Esophagus (tissue), 2 donors: ENCODE measurements at regions not wholly inside any gene's neighbourhood (a gene's known extent, or its start where the extent isn't known, plus 50 kb on each side); places are given as distances from the start of the nearest gene placed in this dataset.

Source experiments
- H3K27ac ChIP-seq, 2 donors: one replicate each; pipeline ENCODE4 v1.5.1; 2013; ENCODE audit warnings: low read depth in 2 of 2, mild to moderate bottlenecking in 2 of 2, inconsistent platforms in 1 of 2, low read length in 1 of 2, moderate library complexity in 1 of 2
- H3K27me3 ChIP-seq, 2 donors: one replicate each; pipeline ENCODE4 v1.6.1; 2013; ENCODE audit warnings: low read length in 2 of 2, control low read depth in 1 of 2, mild to moderate bottlenecking in 1 of 2; ENCODE audit not compliant: insufficient read depth in 2 of 2, control insufficient read depth in 1 of 2
- H3K36me3 ChIP-seq, 2 donors: one replicate each; pipeline ENCODE4 v1.6.1; 2013; ENCODE audit warnings: low read length in 1 of 2; ENCODE audit not compliant: control insufficient read depth in 2 of 2, insufficient read depth in 2 of 2
- H3K4me1 ChIP-seq, 2 donors: one replicate each; pipeline ENCODE4 v1.6.1; 2013; ENCODE audit warnings: low read length in 1 of 2; ENCODE audit not compliant: control insufficient read depth in 2 of 2, insufficient read depth in 2 of 2
- H3K4me3 ChIP-seq, 2 donors: one replicate each; pipeline ENCODE4 v1.5.1; 2013; ENCODE audit warnings: low read length in 2 of 2, mild to moderate bottlenecking in 2 of 2, low read depth in 1 of 2, moderate library complexity in 1 of 2
- H3K9me3 ChIP-seq, 2 donors: one replicate each; pipeline ENCODE4 v1.6.1; 2013; ENCODE audit warnings: mild to moderate bottlenecking in 2 of 2, low read depth in 1 of 2, low read length in 1 of 2, moderate library complexity in 1 of 2; ENCODE audit not compliant: control insufficient read depth in 2 of 2, insufficient read depth in 1 of 2
- WGBS, 2 donors: extraction: QIAGEN DNeasy Blood & Tissue Kit; methylation state at CpG; one replicate each; pipeline ENCODE4 v1.1.7; 2013; 5-methylcytosine and 5-hydroxymethylcytosine counted together
- donor health status: healthy with polysubstance abuse.
- donor health status: Bipolar disorder and iron deficiency.

DNA sequence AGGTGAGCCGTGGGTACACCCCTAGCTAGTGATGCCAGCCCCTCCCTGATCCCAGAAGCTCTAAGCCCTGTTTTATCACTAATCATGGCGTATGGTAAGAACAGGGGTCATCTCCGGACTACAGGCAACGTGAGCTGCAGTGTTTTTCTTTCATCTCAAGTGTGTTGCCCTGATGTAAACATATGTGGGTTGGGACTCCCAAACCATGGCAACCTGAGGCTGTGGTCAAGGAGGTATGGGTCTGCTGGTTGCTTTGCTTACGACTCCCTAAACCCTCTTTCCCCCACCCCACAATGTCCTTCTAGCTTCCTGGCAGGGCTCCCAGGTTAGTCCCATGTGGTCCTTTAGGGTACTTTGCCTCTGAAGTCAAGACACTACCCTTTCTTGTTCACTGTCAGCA, 53.6 kb upstream of the AFF3 start:
- no peaks in the 10 kb centered on the region for H3K9me3 ChIP-seq
- 79 to 87% methylated on average over 5 of the region's 5 CpGs for WGBS, 2 donors
- H3K4me3 ChIP-seq = no peak overlapping the region
- no peaks in the 10 kb centered on the region for H3K27me3 ChIP-seq
- H3K27ac ChIP-seq = no peak overlapping the region
- H3K36me3 ChIP-seq = no peaks in the 10 kb centered on the region
- peaks cover 0 to 6% of the 10 kb centered on the region in 2 donors for H3K4me1 ChIP-seq

DNA sequence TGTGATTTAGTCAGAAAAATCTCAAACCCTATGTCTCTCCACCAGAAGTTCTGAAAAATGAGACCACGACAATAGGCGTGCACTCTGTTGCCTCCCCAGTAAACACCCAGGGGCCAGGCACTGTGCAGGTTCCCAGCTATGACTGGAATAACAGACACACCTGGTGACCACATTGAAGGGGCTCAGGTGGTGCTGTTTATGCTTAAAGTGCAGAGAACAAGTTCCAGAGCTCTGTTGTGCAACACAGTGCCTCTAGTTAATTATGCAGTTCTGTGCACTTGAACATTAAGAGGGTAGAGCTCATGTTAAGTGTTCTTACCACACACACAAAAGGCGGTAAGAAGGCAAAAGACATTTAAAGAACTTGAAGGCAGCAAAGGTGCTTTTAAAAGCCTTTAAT, 52.6 kb upstream of the AFF3 start:
- H3K36me3 ChIP-seq = no peaks in the 10 kb centered on the region
- no peak overlapping the region for H3K27ac ChIP-seq
- 92 to 94% methylated on average over 3 of the region's 3 CpGs for WGBS, 2 donors
- no peak overlapping the region for H3K4me3 ChIP-seq
- no peaks in the 10 kb centered on the region for H3K9me3 ChIP-seq
- no peaks in the 10 kb centered on the region for H3K27me3 ChIP-seq
- H3K4me1 ChIP-seq = peaks cover 0 to 6% of the 10 kb centered on the region in 2 donors

DNA sequence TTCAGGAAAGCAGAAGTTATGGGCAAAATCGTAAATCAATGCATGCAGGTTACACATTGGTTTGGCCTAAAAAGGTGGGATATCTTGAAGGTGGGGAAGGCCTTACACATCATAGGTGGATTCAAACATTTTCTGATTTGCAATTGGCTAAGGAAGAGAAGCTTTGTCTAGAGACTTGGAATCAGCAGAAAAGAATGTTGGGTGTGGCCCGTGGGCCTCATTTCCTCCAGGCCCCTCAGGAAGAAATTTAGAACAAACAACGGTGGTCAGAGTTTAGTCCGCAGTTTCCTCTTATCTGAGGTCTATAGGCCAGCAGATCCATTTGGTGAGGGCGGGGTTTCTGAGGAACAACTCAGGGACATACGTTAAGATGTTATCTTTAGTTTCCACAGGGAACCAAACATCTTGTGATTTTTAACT, 50.9 kb upstream of the AFF3 start:
- no peaks in the 10 kb centered on the region for H3K36me3 ChIP-seq
- no peak overlapping the region for H3K4me3 ChIP-seq
- no peak overlapping the region for H3K27ac ChIP-seq
- no peaks in the 10 kb centered on the region for H3K4me1 ChIP-seq
- H3K9me3 ChIP-seq = no peaks in the 10 kb centered on the region
- H3K27me3 ChIP-seq = no peaks in the 10 kb centered on the region
- WGBS, 2 donors = 57 to 61% methylated on average over 6 of the region's 6 CpGs

- no peaks in the 10 kb centered on the region for H3K27me3 ChIP-seq
- no peaks in the 10 kb centered on the region for H3K4me1 ChIP-seq
- H3K9me3 ChIP-seq = no peaks in the 10 kb centered on the region
- H3K4me3 ChIP-seq = no peak overlapping the region
- 62 to 72% methylated on average over 4 of the region's 4 CpGs for WGBS, 2 donors
- no peak overlapping the region for H3K27ac ChIP-seq
- no peaks in the 10 kb centered on the region for H3K36me3 ChIP-seq
Measured at GRCh38 chr2:100192825-100193224, 50.4 kb upstream of the AFF3 start.

- H3K27ac ChIP-seq = no peak overlapping the region
- H3K4me3 ChIP-seq = no peak overlapping the region
- no peaks in the 10 kb centered on the region for H3K36me3 ChIP-seq
- no peaks in the 10 kb centered on the region for H3K9me3 ChIP-seq
- no peaks in the 10 kb centered on the region for H3K4me1 ChIP-seq
- H3K27me3 ChIP-seq = no peaks in the 10 kb centered on the region
- 96 to 99% methylated on average over 3 of the region's 3 CpGs for WGBS, 2 donors
Measured at GRCh38 chr2:100192300-100192699, 49.9 kb upstream of the AFF3 start.
